ENCODE measurements at regions not wholly inside any gene's neighbourhood (a gene's known extent, or its start where the extent isn't known, plus 50 kb on each side); places are given as distances from the start of the nearest gene placed in this dataset.

DNA sequence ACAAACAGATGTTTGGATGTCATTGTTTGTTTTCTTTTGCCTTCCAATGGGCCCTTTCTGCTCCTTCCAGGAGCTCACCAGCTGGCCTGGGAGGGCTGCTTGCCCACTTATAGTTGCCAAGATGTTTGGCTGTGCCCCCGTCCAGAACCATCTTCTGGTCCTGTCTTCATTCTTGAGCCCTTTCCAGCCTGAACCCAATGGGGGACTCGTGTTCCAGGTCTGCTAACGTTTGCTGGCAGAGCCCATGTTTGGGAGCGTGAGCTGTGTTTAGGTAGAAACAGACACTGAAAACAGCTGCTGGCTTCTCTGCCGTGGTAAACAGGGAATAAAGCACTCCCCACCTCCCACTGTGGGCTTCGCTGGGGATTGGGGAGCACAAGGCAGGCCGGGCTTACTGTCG is 83.2 kb upstream of the SYT13 start (continued):
- TF ChIP-seq, protein P1, sequence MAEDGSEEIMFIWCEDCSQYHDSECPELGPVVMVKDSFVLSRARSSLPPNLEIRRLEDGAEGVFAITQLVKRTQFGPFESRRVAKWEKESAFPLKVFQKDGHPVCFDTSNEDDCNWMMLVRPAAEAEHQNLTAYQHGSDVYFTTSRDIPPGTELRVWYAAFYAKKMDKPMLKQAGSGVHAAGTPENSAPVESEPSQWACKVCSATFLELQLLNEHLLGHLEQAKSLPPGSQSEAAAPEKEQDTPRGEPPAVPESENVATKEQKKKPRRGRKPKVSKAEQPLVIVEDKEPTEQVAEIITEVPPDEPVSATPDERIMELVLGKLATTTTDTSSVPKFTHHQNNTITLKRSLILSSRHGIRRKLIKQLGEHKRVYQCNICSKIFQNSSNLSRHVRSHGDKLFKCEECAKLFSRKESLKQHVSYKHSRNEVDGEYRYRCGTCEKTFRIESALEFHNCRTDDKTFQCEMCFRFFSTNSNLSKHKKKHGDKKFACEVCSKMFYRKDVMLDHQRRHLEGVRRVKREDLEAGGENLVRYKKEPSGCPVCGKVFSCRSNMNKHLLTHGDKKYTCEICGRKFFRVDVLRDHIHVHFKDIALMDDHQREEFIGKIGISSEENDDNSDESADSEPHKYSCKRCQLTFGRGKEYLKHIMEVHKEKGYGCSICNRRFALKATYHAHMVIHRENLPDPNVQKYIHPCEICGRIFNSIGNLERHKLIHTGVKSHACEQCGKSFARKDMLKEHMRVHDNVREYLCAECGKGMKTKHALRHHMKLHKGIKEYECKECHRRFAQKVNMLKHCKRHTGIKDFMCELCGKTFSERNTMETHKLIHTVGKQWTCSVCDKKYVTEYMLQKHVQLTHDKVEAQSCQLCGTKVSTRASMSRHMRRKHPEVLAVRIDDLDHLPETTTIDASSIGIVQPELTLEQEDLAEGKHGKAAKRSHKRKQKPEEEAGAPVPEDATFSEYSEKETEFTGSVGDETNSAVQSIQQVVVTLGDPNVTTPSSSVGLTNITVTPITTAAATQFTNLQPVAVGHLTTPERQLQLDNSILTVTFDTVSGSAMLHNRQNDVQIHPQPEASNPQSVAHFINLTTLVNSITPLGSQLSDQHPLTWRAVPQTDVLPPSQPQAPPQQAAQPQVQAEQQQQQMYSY (CRISPR knock-in tag; IDR thresholded peaks at IDR 0.05), result no peak
- TF ChIP-seq, protein P2, sequence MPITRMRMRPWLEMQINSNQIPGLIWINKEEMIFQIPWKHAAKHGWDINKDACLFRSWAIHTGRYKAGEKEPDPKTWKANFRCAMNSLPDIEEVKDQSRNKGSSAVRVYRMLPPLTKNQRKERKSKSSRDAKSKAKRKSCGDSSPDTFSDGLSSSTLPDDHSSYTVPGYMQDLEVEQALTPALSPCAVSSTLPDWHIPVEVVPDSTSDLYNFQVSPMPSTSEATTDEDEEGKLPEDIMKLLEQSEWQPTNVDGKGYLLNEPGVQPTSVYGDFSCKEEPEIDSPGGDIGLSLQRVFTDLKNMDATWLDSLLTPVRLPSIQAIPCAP (CRISPR knock-in tag; IDR thresholded peaks at IDR 0.05), result no peak
- TF ChIP-seq, protein P3, sequence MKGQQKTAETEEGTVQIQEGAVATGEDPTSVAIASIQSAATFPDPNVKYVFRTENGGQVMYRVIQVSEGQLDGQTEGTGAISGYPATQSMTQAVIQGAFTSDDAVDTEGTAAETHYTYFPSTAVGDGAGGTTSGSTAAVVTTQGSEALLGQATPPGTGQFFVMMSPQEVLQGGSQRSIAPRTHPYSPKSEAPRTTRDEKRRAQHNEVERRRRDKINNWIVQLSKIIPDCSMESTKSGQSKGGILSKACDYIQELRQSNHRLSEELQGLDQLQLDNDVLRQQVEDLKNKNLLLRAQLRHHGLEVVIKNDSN (CRISPR knock-in tag; IDR thresholded peaks at IDR 0.05), result no peak
- TF ChIP-seq TP53 (CRISPR knock-in tag; IDR thresholded peaks at IDR 0.05) (no peak), PRRX2 (CRISPR knock-in tag; IDR thresholded peaks at IDR 0.05) (no peak), ZNF671 (CRISPR knock-in tag; IDR thresholded peaks at IDR 0.05) (no peak), HMGA2 (CRISPR knock-in tag; IDR thresholded peaks at IDR 0.05) (no peak)
- TF ChIP-seq, protein P4, sequence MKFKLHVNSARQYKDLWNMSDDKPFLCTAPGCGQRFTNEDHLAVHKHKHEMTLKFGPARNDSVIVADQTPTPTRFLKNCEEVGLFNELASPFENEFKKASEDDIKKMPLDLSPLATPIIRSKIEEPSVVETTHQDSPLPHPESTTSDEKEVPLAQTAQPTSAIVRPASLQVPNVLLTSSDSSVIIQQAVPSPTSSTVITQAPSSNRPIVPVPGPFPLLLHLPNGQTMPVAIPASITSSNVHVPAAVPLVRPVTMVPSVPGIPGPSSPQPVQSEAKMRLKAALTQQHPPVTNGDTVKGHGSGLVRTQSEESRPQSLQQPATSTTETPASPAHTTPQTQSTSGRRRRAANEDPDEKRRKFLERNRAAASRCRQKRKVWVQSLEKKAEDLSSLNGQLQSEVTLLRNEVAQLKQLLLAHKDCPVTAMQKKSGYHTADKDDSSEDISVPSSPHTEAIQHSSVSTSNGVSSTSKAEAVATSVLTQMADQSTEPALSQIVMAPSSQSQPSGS (CRISPR knock-in tag; IDR thresholded peaks at IDR 0.05; ENCODE audit: borderline replicate concordance, low read depth), result no peak
- TF ChIP-seq, protein P5, sequence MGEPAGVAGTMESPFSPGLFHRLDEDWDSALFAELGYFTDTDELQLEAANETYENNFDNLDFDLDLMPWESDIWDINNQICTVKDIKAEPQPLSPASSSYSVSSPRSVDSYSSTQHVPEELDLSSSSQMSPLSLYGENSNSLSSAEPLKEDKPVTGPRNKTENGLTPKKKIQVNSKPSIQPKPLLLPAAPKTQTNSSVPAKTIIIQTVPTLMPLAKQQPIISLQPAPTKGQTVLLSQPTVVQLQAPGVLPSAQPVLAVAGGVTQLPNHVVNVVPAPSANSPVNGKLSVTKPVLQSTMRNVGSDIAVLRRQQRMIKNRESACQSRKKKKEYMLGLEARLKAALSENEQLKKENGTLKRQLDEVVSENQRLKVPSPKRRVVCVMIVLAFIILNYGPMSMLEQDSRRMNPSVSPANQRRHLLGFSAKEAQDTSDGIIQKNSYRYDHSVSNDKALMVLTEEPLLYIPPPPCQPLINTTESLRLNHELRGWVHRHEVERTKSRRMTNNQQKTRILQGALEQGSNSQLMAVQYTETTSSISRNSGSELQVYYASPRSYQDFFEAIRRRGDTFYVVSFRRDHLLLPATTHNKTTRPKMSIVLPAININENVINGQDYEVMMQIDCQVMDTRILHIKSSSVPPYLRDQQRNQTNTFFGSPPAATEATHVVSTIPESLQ (CRISPR knock-in tag; IDR thresholded peaks at IDR 0.05), result no peak

DNA sequence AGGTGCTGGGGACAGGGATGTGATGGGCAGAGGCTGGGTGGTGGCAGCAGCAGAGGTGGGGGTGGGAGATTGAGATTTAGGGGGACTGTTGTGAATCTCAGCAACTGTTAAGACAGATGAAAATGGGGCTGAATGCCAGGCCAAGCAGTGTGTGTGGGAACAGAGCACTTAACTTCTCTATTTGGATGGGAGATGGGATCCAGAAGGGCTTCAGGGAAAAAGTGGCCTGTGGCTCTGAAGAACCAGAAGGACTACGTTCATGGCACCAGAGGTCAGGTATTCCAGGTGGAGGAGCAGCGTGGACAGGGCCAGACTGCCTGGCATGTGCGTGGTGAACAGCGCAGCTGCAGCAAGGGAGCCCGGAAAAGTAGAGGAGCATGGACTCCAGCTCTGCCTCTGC is 82.6 kb upstream of the SYT13 start:
- Mint-ChIP-seq H3K36me3 (no peaks in the 10 kb centered on the region), H3K4me3 (no peak overlapping the region), H3K9me3 (no peaks in the 10 kb centered on the region), H3K27me3 (ENCODE audit: low read depth) (peaks cover 12% of the 10 kb centered on the region), H3K4me1 (peaks cover 16% of the 10 kb centered on the region), H3K27ac (no peak overlapping the region)
- ChIA-PET CTCF (interaction anchor here (1.1 to 2.6 kb wide), 3 partner anchors 9 to 403 kb away, joined by 3 to 10 read pairs (median 10); no protein-coding TSS in a partner anchor), POLR2A (no interaction called here)
- DNase-seq (ENCODE audit: low spot score), result no peak
- TF ChIP-seq SMAD3 (CRISPR knock-in tag; IDR thresholded peaks at IDR 0.05; ENCODE audit: borderline replicate concordance) (no peak), ZNF138 (CRISPR knock-in tag; conservative IDR thresholded peaks at IDR 0.05) (no peak), ZNF263 (CRISPR knock-in tag; IDR thresholded peaks at IDR 0.05; ENCODE audit: low read depth) (no peak)
- TF ChIP-seq, protein P5 (CRISPR knock-in tag; IDR thresholded peaks at IDR 0.05), result no peak
- TF ChIP-seq, protein P6, sequence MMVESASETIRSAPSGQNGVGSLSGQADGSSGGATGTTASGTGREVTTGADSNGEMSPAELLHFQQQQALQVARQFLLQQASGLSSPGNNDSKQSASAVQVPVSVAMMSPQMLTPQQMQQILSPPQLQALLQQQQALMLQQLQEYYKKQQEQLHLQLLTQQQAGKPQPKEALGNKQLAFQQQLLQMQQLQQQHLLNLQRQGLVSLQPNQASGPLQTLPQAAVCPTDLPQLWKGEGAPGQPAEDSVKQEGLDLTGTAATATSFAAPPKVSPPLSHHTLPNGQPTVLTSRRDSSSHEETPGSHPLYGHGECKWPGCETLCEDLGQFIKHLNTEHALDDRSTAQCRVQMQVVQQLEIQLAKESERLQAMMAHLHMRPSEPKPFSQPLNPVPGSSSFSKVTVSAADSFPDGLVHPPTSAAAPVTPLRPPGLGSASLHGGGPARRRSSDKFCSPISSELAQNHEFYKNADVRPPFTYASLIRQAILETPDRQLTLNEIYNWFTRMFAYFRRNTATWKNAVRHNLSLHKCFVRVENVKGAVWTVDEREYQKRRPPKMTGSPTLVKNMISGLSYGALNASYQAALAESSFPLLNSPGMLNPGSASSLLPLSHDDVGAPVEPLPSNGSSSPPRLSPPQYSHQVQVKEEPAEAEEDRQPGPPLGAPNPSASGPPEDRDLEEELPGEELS (CRISPR knock-in tag; IDR thresholded peaks at IDR 0.05), result no peak
- ATAC-seq, result no peak
